GM12892 (cell line): ENCODE measurements at regions not wholly inside any gene's neighbourhood (a gene's known extent, or its start where the extent isn't known, plus 50 kb on each side); places are given as distances from the start of the nearest gene placed in this dataset.

Source experiments
- DNase-seq: peaks from one replicate; pipeline ENCODE4 v3.0.0; 2011; ENCODE audit not compliant: insufficient read length
- FAIRE-seq: peaks from 2 replicates; lab custom pipeline; 2011; peaks lifted over from hg19 to GRCh38; lab: Jason Lieb, UNC
- POLR2A ChIP-seq: IDR thresholded peaks from 2 replicates; pipeline ENCODE4 v1.6.1; 2011; ENCODE audit warnings: low read depth, low read length, control low read depth
- POLR2AphosphoS5 ChIP-seq: IDR thresholded peaks from 2 replicates; pipeline ENCODE4 v1.6.1; 2011; ENCODE audit warnings: low read depth, low read length, control low read depth
- TAF1 ChIP-seq: IDR thresholded peaks from 2 replicates; pipeline ENCODE4 v1.6.1; 2011; ENCODE audit warnings: low read depth, mild to moderate bottlenecking, control low read depth, low read length, borderline replicate concordance

DNA sequence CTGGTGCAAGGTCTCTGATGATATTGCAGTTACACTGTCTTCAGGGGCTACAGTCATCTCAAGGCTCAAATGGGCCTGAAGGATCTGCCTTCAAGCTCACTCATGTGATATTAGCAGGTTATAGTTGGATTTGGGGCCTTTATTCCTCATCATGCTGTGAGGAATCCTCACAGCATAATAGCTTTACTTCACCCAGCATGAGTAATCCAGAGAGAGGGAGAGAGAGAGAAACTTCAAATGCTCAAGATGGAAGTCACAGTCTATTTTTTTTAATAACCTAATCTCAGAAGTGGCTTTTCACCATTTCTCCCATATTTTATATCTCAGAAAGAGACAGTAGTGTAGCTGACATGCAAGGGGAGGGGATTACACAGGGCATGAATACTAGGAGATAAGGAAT, 658.7 kb downstream of the EPHA4 start:
- no peak for FAIRE-seq
- TF ChIP-seq POLR2A (no peak), POLR2AphosphoS5 (no peak), TAF1 (no peak)
- DNase-seq: no peak

DNA sequence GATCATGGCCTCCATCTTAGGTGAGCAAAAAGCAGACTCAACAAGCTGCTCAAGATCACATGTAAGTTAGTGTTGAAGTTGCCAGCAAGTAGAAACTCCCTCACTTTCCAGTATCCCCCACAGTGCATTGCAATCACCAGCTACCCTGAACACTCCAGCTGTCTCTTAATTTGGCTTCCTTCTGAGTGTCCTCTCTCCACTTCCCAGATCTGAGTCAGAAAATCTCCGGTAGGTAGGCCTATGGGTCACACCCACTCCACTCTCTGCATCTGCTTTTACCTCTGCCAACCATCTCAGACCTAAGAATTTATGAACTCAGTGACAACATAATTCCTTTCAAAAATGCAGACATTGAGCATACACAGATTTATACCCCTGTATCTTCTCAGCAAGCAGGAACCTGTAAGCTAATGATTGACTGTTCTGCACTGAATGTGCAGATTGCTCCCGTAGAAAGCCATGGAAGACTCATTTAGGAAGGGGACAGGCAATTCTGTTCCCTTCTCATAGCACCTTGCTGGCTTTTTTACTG, 656.9 kb downstream of the EPHA4 start:
- TF ChIP-seq POLR2AphosphoS5: no peak
- no peak for TF ChIP-seq POLR2A
- TF ChIP-seq TAF1: no peak
- no peak for DNase-seq
- no peak for FAIRE-seq

DNA sequence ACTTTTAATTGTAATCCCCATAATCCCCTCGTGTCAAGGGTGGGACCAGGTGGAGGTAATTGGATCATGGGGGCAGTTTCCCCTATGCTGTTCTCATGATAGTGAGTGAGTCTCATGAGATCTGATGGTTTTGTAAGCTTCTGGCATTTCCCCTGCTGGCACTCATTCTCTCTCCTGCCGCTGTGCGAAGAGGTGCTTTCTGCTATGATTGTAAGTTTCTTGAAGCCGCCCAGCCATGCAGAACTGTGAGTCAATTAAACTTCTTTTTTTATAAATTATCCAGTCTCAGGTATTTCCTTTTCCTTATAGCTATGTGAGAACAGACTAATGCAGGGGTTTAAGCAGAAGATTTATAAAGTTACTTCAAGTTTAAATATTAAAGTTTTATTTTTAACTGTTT, 655.2 kb downstream of the EPHA4 start:
- TF ChIP-seq TAF1: no peak
- no peak for TF ChIP-seq POLR2A
- TF ChIP-seq POLR2AphosphoS5: no peak
- DNase-seq: no peak
- no peak for FAIRE-seq

DNA sequence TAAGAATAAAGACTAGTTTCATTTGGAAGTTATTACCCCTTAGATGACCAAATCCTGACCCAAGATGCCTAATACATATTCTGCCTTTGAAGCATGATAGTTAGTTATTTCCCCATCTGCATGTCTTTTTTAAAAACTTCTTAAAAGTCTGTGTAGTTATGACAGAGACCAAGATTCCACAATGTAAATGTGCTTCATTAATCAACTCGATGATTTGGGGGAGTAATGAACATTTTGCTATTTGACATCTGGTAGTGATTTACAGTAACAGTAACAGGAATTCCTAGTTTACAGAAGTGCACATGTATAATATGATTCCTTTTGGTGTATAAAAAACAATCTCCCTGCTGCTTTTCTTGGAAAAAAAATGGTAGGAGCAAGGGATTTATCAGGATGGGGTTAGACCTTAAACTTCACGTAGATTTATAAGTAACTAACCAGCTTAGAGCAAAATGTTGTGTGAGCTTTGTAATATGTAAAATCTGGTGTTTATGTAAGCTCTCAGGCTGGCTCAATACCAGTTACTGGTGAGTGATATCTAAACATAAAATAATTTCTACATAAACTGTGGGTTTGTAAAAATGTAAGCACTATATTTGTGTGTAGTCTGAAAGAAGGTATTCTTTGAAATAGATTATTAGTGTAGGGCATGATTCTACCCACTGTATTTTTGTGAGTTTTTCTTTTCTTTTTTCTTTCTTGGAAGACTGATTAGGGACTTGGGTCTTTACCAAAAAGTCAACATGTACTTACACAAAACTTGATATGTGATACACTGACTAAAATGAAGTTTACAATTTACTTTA, 641.6 kb downstream of the EPHA4 start:
- no peak for TF ChIP-seq POLR2AphosphoS5
- no peak for TF ChIP-seq TAF1
- no peak for TF ChIP-seq POLR2A
- FAIRE-seq: no peak
- no peak for DNase-seq

DNA sequence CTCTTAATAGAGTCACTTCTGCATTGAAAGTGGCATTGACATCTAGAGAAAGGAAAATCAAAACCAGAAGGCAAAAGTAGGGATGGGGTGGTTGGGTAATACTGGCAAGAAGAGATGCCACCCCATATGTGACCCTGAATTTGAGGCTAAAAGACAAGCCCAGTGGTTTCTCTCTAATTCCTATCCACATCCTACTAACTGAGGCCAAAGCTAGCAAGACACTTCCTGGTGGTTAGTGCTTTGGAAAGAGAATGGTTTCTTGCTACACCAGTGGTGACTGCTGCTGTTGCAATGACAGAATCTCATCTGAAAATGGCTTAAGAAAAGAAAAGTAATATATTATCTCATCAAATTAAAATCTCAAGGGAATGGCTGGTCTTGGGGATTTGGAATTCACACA, 640.6 kb downstream of the EPHA4 start:
- TF ChIP-seq POLR2AphosphoS5 (no peak), POLR2A (no peak), TAF1 (no peak)
- DNase-seq (no peak), FAIRE-seq (no peak)

DNA sequence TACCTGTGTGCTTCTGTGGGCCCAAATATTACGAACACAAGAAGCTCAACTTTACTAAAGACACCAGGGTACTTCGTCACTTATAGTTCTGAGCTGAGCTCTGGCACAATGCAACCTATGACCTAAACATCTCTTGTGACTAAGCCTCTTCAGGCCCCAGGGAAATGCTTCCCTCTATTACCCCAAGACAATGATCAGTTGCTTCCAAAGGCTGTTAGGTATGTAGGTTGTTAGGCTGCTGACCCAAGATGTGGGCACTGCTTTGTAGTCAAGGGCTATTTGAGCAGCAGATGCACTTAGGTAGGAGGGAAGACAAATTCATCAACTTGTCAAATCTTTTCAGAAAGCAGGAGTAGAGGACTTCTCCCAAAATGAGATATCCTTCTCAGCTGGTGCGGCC, 640.1 kb downstream of the EPHA4 start:
- TF ChIP-seq POLR2A (no peak), POLR2AphosphoS5 (no peak), TAF1 (no peak)
- DNase-seq: no peak
- FAIRE-seq: no peak

DNA sequence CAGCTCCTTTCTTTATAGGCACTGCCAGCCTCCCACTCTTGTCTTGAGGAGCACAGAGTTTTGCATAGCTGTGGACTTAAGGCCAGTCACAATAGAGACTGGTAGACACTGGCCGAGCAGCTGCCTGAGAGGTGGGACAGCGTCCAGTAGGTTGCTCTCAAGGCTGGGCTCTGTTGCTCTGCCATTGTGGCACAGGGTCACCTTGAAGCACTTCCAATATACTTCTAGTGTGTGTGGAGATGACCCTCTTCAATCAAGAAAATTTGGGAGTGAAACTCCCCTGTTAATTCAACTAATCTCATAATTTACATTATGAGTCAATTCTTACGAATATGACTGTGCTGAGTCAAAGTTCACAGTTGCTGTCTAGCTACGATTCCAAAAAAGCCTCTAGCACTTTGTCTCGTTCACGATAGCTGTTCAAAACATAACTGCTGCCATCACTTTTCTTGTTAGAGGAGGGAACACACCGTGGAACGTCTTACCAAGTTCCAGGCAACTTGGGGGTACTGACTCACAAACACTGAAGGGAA, 636.2 kb downstream of the EPHA4 start:
- DNase-seq (no peak), FAIRE-seq (no peak)
- TF ChIP-seq POLR2A (no peak), POLR2AphosphoS5 (no peak), TAF1 (no peak)

DNA sequence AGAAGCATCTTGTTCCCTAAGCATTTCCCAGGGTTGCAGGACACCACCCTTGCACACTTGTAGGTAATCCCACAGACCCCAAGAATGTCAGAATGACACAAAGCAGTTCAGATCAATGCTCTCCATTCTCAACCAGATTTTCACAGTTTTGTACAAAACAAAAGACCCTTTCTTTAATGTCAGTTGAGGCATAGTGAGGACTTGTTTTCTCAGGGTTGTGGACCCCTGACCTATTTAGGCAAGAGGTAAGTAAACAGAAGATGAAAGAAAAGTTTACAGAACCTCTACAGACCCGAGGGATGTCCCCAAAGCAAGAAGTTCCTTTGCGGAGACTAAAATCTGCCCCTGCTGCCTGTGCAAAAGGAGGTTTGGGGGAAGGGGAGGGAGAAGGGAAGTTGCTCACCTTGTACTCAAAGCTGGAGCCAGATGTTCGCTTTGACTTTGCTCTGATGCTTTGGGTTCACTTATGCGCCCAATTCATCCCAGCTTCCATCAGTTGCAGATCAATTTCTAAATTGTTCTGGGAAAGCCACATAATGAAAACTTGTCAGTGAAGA, 635.4 kb downstream of the EPHA4 start:
- TF ChIP-seq POLR2AphosphoS5 (no peak), POLR2A (no peak), TAF1 (no peak)
- FAIRE-seq (no peak), DNase-seq (no peak)

DNA sequence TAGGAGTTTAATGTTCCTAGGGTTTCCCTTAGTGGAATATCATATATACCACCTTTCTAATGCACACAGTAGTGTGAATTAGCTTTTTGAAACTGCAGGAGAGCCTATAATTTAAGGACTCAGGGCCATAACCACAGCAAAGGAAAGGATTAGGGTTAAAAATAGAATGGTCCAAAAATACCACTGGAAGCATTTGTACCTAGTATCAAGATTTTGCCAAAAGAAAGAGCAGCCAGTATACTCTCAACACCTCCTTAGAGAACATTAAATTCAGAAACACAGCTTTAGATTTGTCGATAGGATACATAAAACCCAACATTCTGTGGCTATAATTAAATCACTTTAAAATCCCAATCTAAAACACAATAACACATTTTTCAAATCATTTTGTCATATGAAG, 634.9 kb downstream of the EPHA4 start:
- no peak for FAIRE-seq
- TF ChIP-seq TAF1 (no peak), POLR2AphosphoS5 (no peak), POLR2A (no peak)

DNA sequence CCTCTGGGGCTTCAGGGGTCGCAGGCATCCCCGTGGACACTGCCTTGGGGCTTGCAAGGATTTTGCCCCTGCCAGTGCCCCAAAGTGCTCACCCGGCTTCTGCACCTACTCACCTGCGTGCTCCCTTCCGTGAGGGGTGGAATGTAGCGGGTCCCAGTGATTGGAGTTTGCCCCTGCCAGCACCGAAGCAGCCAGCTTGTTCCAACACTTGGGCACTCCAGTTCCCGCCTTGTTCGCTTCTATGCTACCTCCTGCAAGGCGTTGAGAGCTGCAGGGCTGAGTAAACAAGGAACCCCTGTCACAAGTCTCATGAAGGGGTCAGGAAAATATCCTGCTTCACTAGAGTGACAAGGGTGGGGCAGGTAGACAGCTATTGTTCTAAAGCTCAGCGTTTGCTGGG, 631.5 kb downstream of the EPHA4 start:
- TF ChIP-seq POLR2AphosphoS5 (no peak), TAF1 (no peak), POLR2A (no peak)
- DNase-seq: no peak
- FAIRE-seq: no peak

More for the DNA sequence above, 634.9 kb downstream of the EPHA4 start:
- no peak for DNase-seq

DNA sequence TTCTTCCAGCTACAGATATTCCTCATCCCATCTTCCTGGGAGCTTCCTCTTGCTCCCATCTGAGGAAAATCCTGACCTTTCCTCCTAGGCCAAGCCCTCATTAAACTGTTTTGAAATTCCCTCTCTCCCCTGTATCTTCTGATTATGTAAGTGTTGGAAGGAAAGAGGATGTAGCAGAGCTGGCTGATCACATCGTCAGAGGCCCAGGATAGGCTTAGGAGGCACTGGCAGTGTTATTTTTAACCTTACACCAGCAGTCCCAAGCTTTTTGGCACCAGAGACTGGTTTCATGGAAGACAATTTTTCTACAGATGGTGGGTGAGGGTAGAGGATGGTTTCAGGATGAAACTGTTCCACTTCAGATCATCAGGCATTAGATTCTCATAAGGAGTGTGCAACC, 630.4 kb downstream of the EPHA4 start:
- DNase-seq (no peak), FAIRE-seq (no peak)
- TF ChIP-seq TAF1: no peak
- no peak for TF ChIP-seq POLR2A
- TF ChIP-seq POLR2AphosphoS5: no peak
